LNCAP (cell line): ENCODE measurements at regions not wholly inside any gene's neighbourhood (a gene's known extent, or its start where the extent isn't known, plus 50 kb on each side); places are given as distances from the start of the nearest gene placed in this dataset.

Experiments used
- TF ChIP-seq, protein P1 (sequence below): fragments of 450-650 bp; IDR thresholded peaks from 2 replicates; pipeline ENCODE4 v1.5.1; 2017; ENCODE audit warnings: mild to moderate bottlenecking

GRCh38 chr5:163094492-163095180, 342.8 kb upstream of the CCNG1 start:
- TF ChIP-seq, protein P1, sequence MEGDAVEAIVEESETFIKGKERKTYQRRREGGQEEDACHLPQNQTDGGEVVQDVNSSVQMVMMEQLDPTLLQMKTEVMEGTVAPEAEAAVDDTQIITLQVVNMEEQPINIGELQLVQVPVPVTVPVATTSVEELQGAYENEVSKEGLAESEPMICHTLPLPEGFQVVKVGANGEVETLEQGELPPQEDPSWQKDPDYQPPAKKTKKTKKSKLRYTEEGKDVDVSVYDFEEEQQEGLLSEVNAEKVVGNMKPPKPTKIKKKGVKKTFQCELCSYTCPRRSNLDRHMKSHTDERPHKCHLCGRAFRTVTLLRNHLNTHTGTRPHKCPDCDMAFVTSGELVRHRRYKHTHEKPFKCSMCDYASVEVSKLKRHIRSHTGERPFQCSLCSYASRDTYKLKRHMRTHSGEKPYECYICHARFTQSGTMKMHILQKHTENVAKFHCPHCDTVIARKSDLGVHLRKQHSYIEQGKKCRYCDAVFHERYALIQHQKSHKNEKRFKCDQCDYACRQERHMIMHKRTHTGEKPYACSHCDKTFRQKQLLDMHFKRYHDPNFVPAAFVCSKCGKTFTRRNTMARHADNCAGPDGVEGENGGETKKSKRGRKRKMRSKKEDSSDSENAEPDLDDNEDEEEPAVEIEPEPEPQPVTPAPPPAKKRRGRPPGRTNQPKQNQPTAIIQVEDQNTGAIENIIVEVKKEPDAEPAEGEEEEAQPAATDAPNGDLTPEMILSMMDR: no peak

- TF ChIP-seq, protein P1: peak; percentile 26; the same call in 1 of the 2 replicates
Observed at GRCh38 chr5:163104464-163104863, 332.9 kb upstream of the CCNG1 start.

DNA sequence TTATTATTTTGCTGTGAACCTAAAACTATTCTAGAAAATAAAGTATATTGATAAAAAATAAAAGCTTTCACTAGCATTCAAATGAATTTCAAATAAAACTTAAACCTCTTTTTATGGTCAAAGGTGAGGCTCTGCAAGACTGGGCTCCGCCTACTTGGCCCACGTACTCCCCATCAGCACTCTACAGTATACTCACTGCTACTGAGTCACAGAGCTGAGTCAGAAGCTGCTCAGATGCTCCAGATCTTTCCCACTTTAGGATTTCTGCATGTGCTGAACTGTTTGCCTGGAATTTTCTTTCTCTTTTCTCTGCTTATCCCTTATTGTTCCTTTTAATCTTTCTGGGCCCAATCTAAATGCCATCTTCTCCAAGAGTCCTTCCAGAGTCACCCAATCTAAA, 331.9 kb upstream of the CCNG1 start:
- TF ChIP-seq, protein P1: no peak

GRCh38 chr5:163106098-163106497, 331.3 kb upstream of the CCNG1 start:
- TF ChIP-seq, protein P1: no peak

DNA sequence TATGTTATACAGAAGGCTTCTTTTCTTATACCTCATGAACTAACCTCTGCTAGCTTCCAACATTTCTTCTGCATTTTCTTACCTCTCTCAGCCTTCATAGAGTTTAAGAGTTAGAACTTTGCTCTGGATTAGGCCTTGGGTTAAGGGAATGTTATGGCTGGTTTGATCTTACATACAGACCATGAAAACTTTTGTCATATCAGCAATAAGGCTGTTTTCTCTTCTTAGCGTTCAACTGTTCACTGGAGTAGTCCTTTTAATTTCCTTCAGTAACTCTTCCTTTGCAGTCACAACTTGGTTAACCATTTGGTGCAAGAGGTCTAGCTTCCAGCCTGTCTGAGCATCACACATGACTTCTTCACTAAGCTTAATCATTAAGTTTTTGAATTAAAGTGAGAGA, 329.0 kb upstream of the CCNG1 start:
- TF ChIP-seq, protein P1: no peak

DNA sequence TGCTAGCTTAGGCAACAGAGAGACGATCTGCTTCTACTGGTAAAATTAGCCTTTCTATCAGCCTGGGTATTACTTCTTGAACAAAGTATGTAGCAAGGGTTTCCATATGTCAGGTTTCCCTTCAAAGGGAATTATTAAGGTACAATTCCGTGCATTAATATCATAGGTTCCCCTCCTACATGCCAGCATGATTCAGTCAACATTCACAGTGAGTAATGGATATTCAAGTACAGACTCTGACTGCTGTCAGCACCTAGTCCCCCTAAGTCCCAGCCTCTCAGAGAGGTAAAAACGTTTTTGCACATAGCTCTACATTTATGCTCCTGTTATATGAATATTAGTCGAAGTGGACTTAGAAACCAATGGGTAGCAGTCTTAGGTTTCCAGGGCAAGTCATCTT, 322.4 kb upstream of the CCNG1 start:
- TF ChIP-seq, protein P1: no peak

GRCh38 chr5:163134061-163134460, 303.3 kb upstream of the CCNG1 start:
- TF ChIP-seq, protein P1: no peak

GRCh38 chr5:163135849-163136248, 301.5 kb upstream of the CCNG1 start:
- TF ChIP-seq, protein P1: no peak
